H9 (cell line): ENCODE measurements at regions not wholly inside any gene's neighbourhood (a gene's known extent, or its start where the extent isn't known, plus 50 kb on each side); places are given as distances from the start of the nearest gene placed in this dataset.

Experiments used
- DNase-seq: peaks from one replicate; pipeline ENCODE4 v3.0.0-alpha.2; 2017
- H2AFZ ChIP-seq: one replicate; pipeline ENCODE4 v1.6.1; 2013; ENCODE audit warnings: mild to moderate bottlenecking, low read length, control low read depth, moderate library complexity
- H2AK5ac ChIP-seq: 2 replicates; pipeline ENCODE4 v1.6.1; 2013; ENCODE audit warnings: low read length, control low read depth, mixed read lengths; ENCODE audit not compliant: insufficient read length
- H2BK120ac ChIP-seq: one replicate; pipeline ENCODE4 v1.6.1; 2013; ENCODE audit warnings: low read depth, mild to moderate bottlenecking, low read length, control low read depth, inconsistent platforms; ENCODE audit not compliant: poor library complexity, severe bottlenecking
- H2BK12ac ChIP-seq: 2 replicates; pipeline ENCODE4 v1.6.1; 2013; ENCODE audit warnings: low read length, control low read depth, mixed read lengths, low read depth; ENCODE audit not compliant: insufficient read length
- H2BK15ac ChIP-seq: 2 replicates; pipeline ENCODE4 v1.6.1; 2013; ENCODE audit warnings: low read depth, low read length, control low read depth
- H2BK20ac ChIP-seq: one replicate; pipeline ENCODE4 v1.6.1; 2013; ENCODE audit warnings: low read depth, mild to moderate bottlenecking, low read length, control low read depth, inconsistent platforms; ENCODE audit not compliant: poor library complexity, severe bottlenecking
- H2BK5ac ChIP-seq: 2 replicates; pipeline ENCODE4 v1.6.1; 2013; ENCODE audit warnings: low read length, control low read depth, mixed read lengths; ENCODE audit not compliant: insufficient read length
- H3K14ac ChIP-seq: 2 replicates; pipeline ENCODE4 v1.6.1; 2013; ENCODE audit warnings: low read length, control low read depth; ENCODE audit not compliant: insufficient read depth
- H3K18ac ChIP-seq: 2 replicates; pipeline ENCODE4 v1.6.1; 2013; ENCODE audit warnings: low read depth, mild to moderate bottlenecking, mixed read lengths, low read length, control low read depth; ENCODE audit not compliant: insufficient read length
- H3K23ac ChIP-seq: 2 replicates; pipeline ENCODE4 v1.6.1; 2013; ENCODE audit warnings: low read length, control low read depth, mixed read lengths, low read depth; ENCODE audit not compliant: insufficient read length
- H3K23me2 ChIP-seq: 2 replicates; pipeline ENCODE4 v1.6.1; 2013; ENCODE audit warnings: low read depth, mild to moderate bottlenecking, mixed read lengths, low read length, control low read depth; ENCODE audit not compliant: insufficient read length, poor library complexity, severe bottlenecking
- H3K27ac ChIP-seq: 2 replicates; pipeline ENCODE4 v1.5.1; 2013; ENCODE audit warnings: low read length, control low read depth, mixed read lengths, low read depth; ENCODE audit not compliant: insufficient read length
- H3K27me3 ChIP-seq: 2 replicates; pipeline ENCODE4 v1.6.1; 2013; ENCODE audit warnings: low read length, control low read depth, inconsistent platforms; ENCODE audit not compliant: insufficient read depth
- H3K4ac ChIP-seq: 2 replicates; pipeline ENCODE4 v1.6.1; 2013; ENCODE audit warnings: low read depth, mild to moderate bottlenecking, control low read depth, inconsistent platforms, low read length, moderate library complexity
- H3K4me1 ChIP-seq: 2 replicates; pipeline ENCODE4 v1.6.1; 2013; ENCODE audit warnings: low read length, control low read depth, inconsistent platforms; ENCODE audit not compliant: insufficient read depth
- H3K4me2 ChIP-seq: 2 replicates; pipeline ENCODE4 v1.6.1; 2013; ENCODE audit warnings: low read length, control low read depth, mixed read lengths; ENCODE audit not compliant: insufficient read length, insufficient read depth
- H3K56ac ChIP-seq: 2 replicates; pipeline ENCODE4 v1.6.1; 2013; ENCODE audit warnings: low read depth, mild to moderate bottlenecking, mixed read lengths, low read length, control low read depth; ENCODE audit not compliant: insufficient read length
- H3K79me1 ChIP-seq: 2 replicates; pipeline ENCODE4 v1.6.1; 2013; ENCODE audit warnings: low read depth, mild to moderate bottlenecking, moderate library complexity, low read length, control low read depth, inconsistent platforms; ENCODE audit not compliant: insufficient read depth, poor library complexity, severe bottlenecking
- H3K79me2 ChIP-seq: 2 replicates; pipeline ENCODE4 v1.6.1; 2013; ENCODE audit warnings: low read length, control low read depth, inconsistent platforms; ENCODE audit not compliant: insufficient read depth
- H3K9ac ChIP-seq: 2 replicates; pipeline ENCODE4 v1.6.1; 2013; ENCODE audit warnings: low read length, control low read depth, mixed read lengths; ENCODE audit not compliant: insufficient read length; ENCODE audit errors: extremely low read depth
- H3K9me3 ChIP-seq: one replicate; pipeline ENCODE4 v1.6.1; 2013; ENCODE audit warnings: low read depth, low read length, inconsistent platforms; ENCODE audit not compliant: control insufficient read depth
- H3T11ph ChIP-seq: one replicate; pipeline ENCODE4 v1.6.1; 2013; ENCODE audit warnings: mild to moderate bottlenecking, low read length, control low read depth, inconsistent platforms
- H4K20me1 ChIP-seq: one replicate; pipeline ENCODE4 v1.6.1; 2013; ENCODE audit not compliant: control insufficient read depth, insufficient read length, insufficient read depth
- H4K5ac ChIP-seq: 2 replicates; pipeline ENCODE4 v1.6.1; 2013; ENCODE audit warnings: low read depth, mild to moderate bottlenecking, mixed read lengths, low read length, control low read depth; ENCODE audit not compliant: insufficient read length
- H4K8ac ChIP-seq: replicated peaks from 2 replicates; pipeline ENCODE4 v1.6.1; 2013; ENCODE audit warnings: low read length, control low read depth, mixed read lengths, low read depth; ENCODE audit not compliant: insufficient read length
- H4K91ac ChIP-seq: 2 replicates; pipeline ENCODE4 v1.6.1; 2013; ENCODE audit warnings: low read depth, mild to moderate bottlenecking, moderate library complexity, mixed read lengths, low read length, control low read depth; ENCODE audit not compliant: insufficient read length
- H3K27ac Mint-ChIP-seq, 3 experiments: 2 replicates in 2 of 3; 3 replicates in 1 of 3; pipeline ENCODE4 v1.8.0; 2020 to 2021; ENCODE audit warnings: mixed read lengths in 3 of 3, mild to moderate bottlenecking in 1 of 3, moderate library complexity in 1 of 3
- H3K27me3 Mint-ChIP-seq: 2 replicates; pipeline ENCODE4 v1.8.0; 2021; ENCODE audit warnings: low read depth, mild to moderate bottlenecking, moderate library complexity, mixed read lengths
- H3K36me3 Mint-ChIP-seq, 3 experiments: 2 replicates in 2 of 3; 3 replicates in 1 of 3; pipeline ENCODE4 v1.8.0; 2020 to 2021; ENCODE audit warnings: low read depth in 3 of 3, mixed read lengths in 3 of 3; ENCODE audit not compliant: insufficient read depth in 1 of 3
- H3K4me1 Mint-ChIP-seq, 2 experiments: 2 replicates each; pipeline ENCODE4 v1.8.0; 2020; ENCODE audit warnings: mixed read lengths in 2 of 2
- H3K4me3 Mint-ChIP-seq, 2 experiments: 2 replicates in 1 of 2; 3 replicates in 1 of 2; pipeline ENCODE4 v1.8.0; 2020 to 2021; ENCODE audit warnings: mild to moderate bottlenecking in 2 of 2, mixed read lengths in 2 of 2, moderate library complexity in 1 of 2
- H3K9me3 Mint-ChIP-seq, 2 experiments: 2 replicates in 1 of 2; 3 replicates in 1 of 2; pipeline ENCODE4 v1.8.0; 2020; ENCODE audit warnings: mild to moderate bottlenecking in 2 of 2, mixed read lengths in 2 of 2, moderate library complexity in 1 of 2
- WGBS: extraction: QIAGEN DNeasy Blood & Tissue Kit; methylation state at CpG from one replicate; pipeline ENCODE4 v1.1.7; 2013; ENCODE audit warnings: missing lambda C conversion rate, low lambda C conversion rate, mixed read lengths; ENCODE audit not compliant: insufficient read length; ENCODE audit errors: extremely low coverage; 5-methylcytosine and 5-hydroxymethylcytosine counted together
- TF ChIP-seq, protein P1 (sequence below): fragments of 200-600 bp; sonication (generic); conservative IDR thresholded peaks from 3 replicates; pipeline ENCODE4 v1.8.0; 2021; ENCODE audit warnings: antibody characterized with exemption, mild to moderate bottlenecking

- Histone ChIP-seq H3K4me2 (no peak overlapping the region), H4K5ac (no peak overlapping the region), H4K8ac (no peak overlapping the region), H3K4me1 (no peaks in the 10 kb centered on the region), H3K14ac (no peak overlapping the region), H4K20me1 (no peaks in the 10 kb centered on the region), H3K79me1 (no peaks in the 10 kb centered on the region), H3K18ac (no peak overlapping the region), H3K56ac (no peak overlapping the region), H2BK12ac (no peak overlapping the region), H2BK20ac (no peak overlapping the region), H3K23me2 (no peaks in the 10 kb centered on the region), H2BK15ac (no peak overlapping the region), H2AFZ (no peak overlapping the region), H3K4ac (no peak overlapping the region), H2BK5ac (no peak overlapping the region), H3K9ac (no peak overlapping the region), H3K79me2 (no peaks in the 10 kb centered on the region), H3T11ph (no peak overlapping the region), H3K27ac (no peak overlapping the region), H3K23ac (no peak overlapping the region), H3K9me3 (no peaks in the 10 kb centered on the region), H3K27me3 (no peaks in the 10 kb centered on the region; the same call in none of the 2 replicates), H2AK5ac (no peak overlapping the region), H4K91ac (no peak overlapping the region), H2BK120ac (no peak overlapping the region)
- TF ChIP-seq, protein P1, sequence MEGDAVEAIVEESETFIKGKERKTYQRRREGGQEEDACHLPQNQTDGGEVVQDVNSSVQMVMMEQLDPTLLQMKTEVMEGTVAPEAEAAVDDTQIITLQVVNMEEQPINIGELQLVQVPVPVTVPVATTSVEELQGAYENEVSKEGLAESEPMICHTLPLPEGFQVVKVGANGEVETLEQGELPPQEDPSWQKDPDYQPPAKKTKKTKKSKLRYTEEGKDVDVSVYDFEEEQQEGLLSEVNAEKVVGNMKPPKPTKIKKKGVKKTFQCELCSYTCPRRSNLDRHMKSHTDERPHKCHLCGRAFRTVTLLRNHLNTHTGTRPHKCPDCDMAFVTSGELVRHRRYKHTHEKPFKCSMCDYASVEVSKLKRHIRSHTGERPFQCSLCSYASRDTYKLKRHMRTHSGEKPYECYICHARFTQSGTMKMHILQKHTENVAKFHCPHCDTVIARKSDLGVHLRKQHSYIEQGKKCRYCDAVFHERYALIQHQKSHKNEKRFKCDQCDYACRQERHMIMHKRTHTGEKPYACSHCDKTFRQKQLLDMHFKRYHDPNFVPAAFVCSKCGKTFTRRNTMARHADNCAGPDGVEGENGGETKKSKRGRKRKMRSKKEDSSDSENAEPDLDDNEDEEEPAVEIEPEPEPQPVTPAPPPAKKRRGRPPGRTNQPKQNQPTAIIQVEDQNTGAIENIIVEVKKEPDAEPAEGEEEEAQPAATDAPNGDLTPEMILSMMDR: no peak
- Mint-ChIP-seq H3K9me3 (no peaks in the 10 kb centered on the region), H3K4me1 (peaks cover 3 to 6% of the 10 kb centered on the region in 2 experiments; a peak in 3 of 4 replicates), H3K27ac (no peak overlapping the region), H3K27me3 (peaks cover 39% of the 10 kb centered on the region), H3K4me3 (no peak overlapping the region), H3K36me3 (no peaks in the 10 kb centered on the region)
- no peak for DNase-seq
- WGBS: no CpG with 5 or more reads among the region's 12 CpGs
Observed at GRCh38 chr6:2450546-2450945, 205.1 kb upstream of the GMDS start.
